Fibroblast of lung (primary cell): ENCODE measurements at regions not wholly inside any gene's neighbourhood (a gene's known extent, or its start where the extent isn't known, plus 50 kb on each side); places are given as distances from the start of the nearest gene placed in this dataset.

Experiments
- DNase-seq, 2 donors: peaks; one replicate each; pipeline versions ENCODE4 v3.0.0 to v3.0.0-alpha.2; 2010; ENCODE audit warnings: low read depth in 2 of 2
- H2AFZ ChIP-seq: 2 replicates; pipeline ENCODE4 v1.5.1; 2012; ENCODE audit warnings: low read length, control low read depth, inconsistent platforms
- H3K27ac ChIP-seq: 2 replicates; pipeline ENCODE4 v1.5.1; 2011; ENCODE audit warnings: low read length, control low read depth; ENCODE audit not compliant: insufficient read depth
- H3K27me3 ChIP-seq: 2 replicates; pipeline ENCODE4 v1.5.1; 2011; ENCODE audit warnings: mild to moderate bottlenecking, low read length; ENCODE audit not compliant: control insufficient read depth, insufficient read depth
- H3K36me3 ChIP-seq: 2 replicates; pipeline ENCODE4 v1.5.1; 2011; ENCODE audit warnings: low read length; ENCODE audit not compliant: control insufficient read depth, insufficient read depth
- H3K4me1 ChIP-seq: 2 replicates; pipeline ENCODE4 v1.5.1; 2011; ENCODE audit warnings: low read length; ENCODE audit not compliant: control insufficient read depth, insufficient read depth; ENCODE audit errors: extremely low read depth
- H3K4me2 ChIP-seq: 2 replicates; pipeline ENCODE4 v1.5.1; 2011; ENCODE audit warnings: low read length, control low read depth; ENCODE audit not compliant: insufficient read depth; ENCODE audit errors: extremely low read depth
- H3K4me3 ChIP-seq, 4 experiments: fragments of 200-600 bp in 1 of 4; sonication (generic) in 1 of 4; replicated peaks in 1 of 4; 2 replicates each; pipeline ENCODE4 v1.5.1; 2011 to 2016; ENCODE audit warnings: low read length in 4 of 4, low read depth in 3 of 4, mild to moderate bottlenecking in 3 of 4, control low read depth in 2 of 4, inconsistent platforms in 1 of 4, mixed read lengths in 1 of 4; ENCODE audit not compliant: insufficient read depth in 1 of 4; ENCODE audit errors: control extremely low read depth in 1 of 4
- H3K79me2 ChIP-seq: 2 replicates; pipeline ENCODE4 v1.5.1; 2012; ENCODE audit warnings: mild to moderate bottlenecking, low read length, inconsistent platforms; ENCODE audit not compliant: control insufficient read depth, insufficient read depth
- H3K9ac ChIP-seq: 2 replicates; pipeline ENCODE4 v1.5.1; 2011; ENCODE audit warnings: mild to moderate bottlenecking, low read length, control low read depth; ENCODE audit not compliant: insufficient read depth
- H3K9me3 ChIP-seq: 2 replicates; pipeline ENCODE4 v1.5.1; 2012; ENCODE audit warnings: low read depth, low read length; ENCODE audit not compliant: control insufficient read depth, insufficient read depth
- H4K20me1 ChIP-seq: 2 replicates; pipeline ENCODE4 v1.5.1; 2011; ENCODE audit warnings: low read length; ENCODE audit not compliant: control insufficient read depth, insufficient read depth; ENCODE audit errors: extremely low read depth
- EZH2 ChIP-seq: IDR thresholded peaks from 2 replicates; pipeline ENCODE4 v1.5.1; 2012; ENCODE audit warnings: low read length, control low read depth, mild to moderate bottlenecking; ENCODE audit errors: missing control alignments
- TF ChIP-seq, protein P1 (sequence below), 2 donors: IDR thresholded peaks in 1 of 2; conservative IDR thresholded peaks in 1 of 2; 1 replicate in 1 of 2; 2 replicates in 1 of 2; pipeline ENCODE4 v1.5.1; 2011 to 2012; ENCODE audit warnings: low read length in 2 of 2, control low read depth in 1 of 2, inconsistent platforms in 1 of 2, low read depth in 1 of 2, mild to moderate bottlenecking in 1 of 2

DNA sequence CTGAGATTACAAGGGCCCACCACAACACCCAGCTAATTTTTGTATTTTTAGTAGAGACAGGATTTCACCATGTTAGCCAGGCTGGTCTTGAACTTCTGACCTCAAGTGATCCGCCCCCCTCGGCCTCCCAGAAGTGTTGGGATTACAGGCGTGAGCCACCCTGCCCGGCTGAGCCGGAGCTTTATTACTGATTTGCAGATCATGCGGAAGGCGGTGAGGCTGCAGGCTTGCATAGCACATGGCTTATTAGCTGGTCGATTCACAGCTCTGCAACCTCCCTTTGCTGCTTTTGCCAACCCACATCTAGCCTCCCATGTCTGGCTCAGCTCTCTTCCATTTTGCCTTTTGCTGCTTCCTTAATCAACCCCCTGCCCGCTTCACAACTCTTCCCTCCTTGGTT, 210.3 kb downstream of the VAPA start:
- H2AFZ ChIP-seq = no peak overlapping the region
- H3K4me1 ChIP-seq = no peaks in the 10 kb centered on the region
- no peaks in the 10 kb centered on the region for H3K79me2 ChIP-seq
- H4K20me1 ChIP-seq = no peaks in the 10 kb centered on the region
- H3K9me3 ChIP-seq = no peaks in the 10 kb centered on the region
- H3K4me3 ChIP-seq = no peak overlapping the region
- TF ChIP-seq EZH2 = no peak
- TF ChIP-seq, protein P1, sequence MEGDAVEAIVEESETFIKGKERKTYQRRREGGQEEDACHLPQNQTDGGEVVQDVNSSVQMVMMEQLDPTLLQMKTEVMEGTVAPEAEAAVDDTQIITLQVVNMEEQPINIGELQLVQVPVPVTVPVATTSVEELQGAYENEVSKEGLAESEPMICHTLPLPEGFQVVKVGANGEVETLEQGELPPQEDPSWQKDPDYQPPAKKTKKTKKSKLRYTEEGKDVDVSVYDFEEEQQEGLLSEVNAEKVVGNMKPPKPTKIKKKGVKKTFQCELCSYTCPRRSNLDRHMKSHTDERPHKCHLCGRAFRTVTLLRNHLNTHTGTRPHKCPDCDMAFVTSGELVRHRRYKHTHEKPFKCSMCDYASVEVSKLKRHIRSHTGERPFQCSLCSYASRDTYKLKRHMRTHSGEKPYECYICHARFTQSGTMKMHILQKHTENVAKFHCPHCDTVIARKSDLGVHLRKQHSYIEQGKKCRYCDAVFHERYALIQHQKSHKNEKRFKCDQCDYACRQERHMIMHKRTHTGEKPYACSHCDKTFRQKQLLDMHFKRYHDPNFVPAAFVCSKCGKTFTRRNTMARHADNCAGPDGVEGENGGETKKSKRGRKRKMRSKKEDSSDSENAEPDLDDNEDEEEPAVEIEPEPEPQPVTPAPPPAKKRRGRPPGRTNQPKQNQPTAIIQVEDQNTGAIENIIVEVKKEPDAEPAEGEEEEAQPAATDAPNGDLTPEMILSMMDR (conservative IDR thresholded peaks at IDR 0.05 in 1 of 2, IDR thresholded peaks at IDR 0.05 in 1 of 2; ENCODE audit: low read depth in 1 of 2, low read length in 2 of 2) = no peak
- H3K36me3 ChIP-seq = no peaks in the 10 kb centered on the region
- DNase-seq = no peak
- H3K27ac ChIP-seq = no peak overlapping the region
- no peak overlapping the region for H3K4me2 ChIP-seq
- no peak overlapping the region for H3K9ac ChIP-seq
- no peaks in the 10 kb centered on the region for H3K27me3 ChIP-seq

DNA sequence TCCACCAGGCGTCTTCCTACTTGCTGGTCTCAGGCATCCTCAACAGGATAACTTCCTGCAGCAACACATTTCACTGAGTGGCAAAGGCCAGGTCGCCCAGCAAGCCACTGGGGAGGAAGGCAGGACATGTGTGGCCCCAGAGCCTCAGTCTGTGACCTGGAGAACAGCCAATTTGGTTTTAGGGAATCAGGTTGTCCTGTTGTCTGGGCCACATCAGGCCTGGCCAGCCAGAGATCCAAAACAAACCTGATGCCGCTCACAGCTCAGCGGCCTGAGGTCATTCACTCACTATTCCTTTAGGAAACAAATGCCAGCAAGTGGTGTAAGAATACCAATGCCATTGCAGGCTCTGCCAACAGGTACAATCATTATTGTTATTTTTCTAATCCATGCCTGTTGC, 210.7 kb downstream of the VAPA start:
- Histone ChIP-seq H3K79me2 (no peaks in the 10 kb centered on the region), H3K27ac (no peak overlapping the region), H4K20me1 (no peaks in the 10 kb centered on the region), H3K9ac (no peak overlapping the region), H3K27me3 (no peaks in the 10 kb centered on the region), H3K4me2 (no peak overlapping the region), H3K9me3 (no peaks in the 10 kb centered on the region), H3K4me3 (no peak overlapping the region), H3K4me1 (no peaks in the 10 kb centered on the region), H2AFZ (no peak overlapping the region), H3K36me3 (no peaks in the 10 kb centered on the region)
- TF ChIP-seq, protein P1 (conservative IDR thresholded peaks at IDR 0.05 in 1 of 2, IDR thresholded peaks at IDR 0.05 in 1 of 2; ENCODE audit: low read depth in 1 of 2, low read length in 2 of 2) = no peak
- TF ChIP-seq EZH2 = no peak
- DNase-seq = no peak

DNA sequence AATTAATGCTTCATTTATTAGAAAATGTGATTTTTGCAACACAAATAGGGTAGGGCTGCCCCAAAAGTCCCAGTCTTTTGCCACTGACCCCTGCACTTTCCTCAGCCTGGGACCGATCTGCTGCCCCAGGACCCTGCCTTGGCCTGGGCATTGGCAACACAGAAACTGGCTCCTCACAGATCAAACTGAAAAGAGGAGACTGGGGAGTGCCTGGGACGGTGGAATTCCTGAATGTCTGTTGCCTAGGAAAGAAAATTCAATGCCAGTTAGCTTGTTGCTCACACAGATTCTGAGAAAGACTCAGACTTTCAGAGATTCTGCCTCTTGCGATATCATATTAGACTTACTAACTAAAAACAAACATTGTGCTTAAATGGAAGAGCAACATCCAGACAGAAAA, 211.2 kb downstream of the VAPA start:
- no peak for DNase-seq
- no peaks in the 10 kb centered on the region for H3K4me1 ChIP-seq
- no peaks in the 10 kb centered on the region for H4K20me1 ChIP-seq
- H3K36me3 ChIP-seq = no peaks in the 10 kb centered on the region
- no peaks in the 10 kb centered on the region for H3K27me3 ChIP-seq
- H2AFZ ChIP-seq = no peak overlapping the region
- TF ChIP-seq EZH2 = no peak
- TF ChIP-seq, protein P1 (conservative IDR thresholded peaks at IDR 0.05 in 1 of 2, IDR thresholded peaks at IDR 0.05 in 1 of 2; ENCODE audit: low read depth in 1 of 2, low read length in 2 of 2) = no peak
- no peak overlapping the region for H3K9ac ChIP-seq
- H3K9me3 ChIP-seq = no peaks in the 10 kb centered on the region
- H3K4me2 ChIP-seq = no peak overlapping the region
- H3K79me2 ChIP-seq = no peaks in the 10 kb centered on the region
- H3K27ac ChIP-seq = no peak overlapping the region
- H3K4me3 ChIP-seq = no peak overlapping the region
